ENCODE measurements at regions not wholly inside any gene's neighbourhood (a gene's known extent, or its start where the extent isn't known, plus 50 kb on each side); places are given as distances from the start of the nearest gene placed in this dataset.

DNA sequence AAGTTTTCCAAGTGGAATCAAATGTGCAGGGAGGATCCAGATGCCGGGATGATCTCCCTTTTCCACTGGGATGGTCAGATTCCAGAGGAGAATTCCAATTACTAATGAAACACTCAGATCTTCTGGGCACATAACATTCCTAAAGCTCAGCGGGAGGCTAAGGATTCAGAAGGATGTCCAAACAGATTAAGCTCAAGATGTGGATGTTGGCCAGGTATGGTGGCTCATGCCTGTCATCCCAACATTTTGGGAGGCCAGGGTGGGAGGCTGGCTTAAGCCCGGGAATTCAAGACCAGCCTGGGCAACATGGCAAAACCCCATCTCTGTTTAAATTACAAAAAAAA is 62.0 kb upstream of the PNMA1 start:
- TF ChIP-seq, protein P1, sequence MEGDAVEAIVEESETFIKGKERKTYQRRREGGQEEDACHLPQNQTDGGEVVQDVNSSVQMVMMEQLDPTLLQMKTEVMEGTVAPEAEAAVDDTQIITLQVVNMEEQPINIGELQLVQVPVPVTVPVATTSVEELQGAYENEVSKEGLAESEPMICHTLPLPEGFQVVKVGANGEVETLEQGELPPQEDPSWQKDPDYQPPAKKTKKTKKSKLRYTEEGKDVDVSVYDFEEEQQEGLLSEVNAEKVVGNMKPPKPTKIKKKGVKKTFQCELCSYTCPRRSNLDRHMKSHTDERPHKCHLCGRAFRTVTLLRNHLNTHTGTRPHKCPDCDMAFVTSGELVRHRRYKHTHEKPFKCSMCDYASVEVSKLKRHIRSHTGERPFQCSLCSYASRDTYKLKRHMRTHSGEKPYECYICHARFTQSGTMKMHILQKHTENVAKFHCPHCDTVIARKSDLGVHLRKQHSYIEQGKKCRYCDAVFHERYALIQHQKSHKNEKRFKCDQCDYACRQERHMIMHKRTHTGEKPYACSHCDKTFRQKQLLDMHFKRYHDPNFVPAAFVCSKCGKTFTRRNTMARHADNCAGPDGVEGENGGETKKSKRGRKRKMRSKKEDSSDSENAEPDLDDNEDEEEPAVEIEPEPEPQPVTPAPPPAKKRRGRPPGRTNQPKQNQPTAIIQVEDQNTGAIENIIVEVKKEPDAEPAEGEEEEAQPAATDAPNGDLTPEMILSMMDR (conservative IDR thresholded peaks at IDR 0.05; ENCODE audit: low read length) = no peak
- TF ChIP-seq EZH2phosphoT487 (IDR thresholded peaks at IDR 0.05; ENCODE audit: borderline replicate concordance) = no peak
